Esophagus squamous epithelium (tissue), 5 donors: ENCODE measurements at regions not wholly inside any gene's neighbourhood (a gene's known extent, or its start where the extent isn't known, plus 50 kb on each side); places are given as distances from the start of the nearest gene placed in this dataset.

Experiments
- DNase-seq: peaks from one replicate; lab custom pipeline; 2025; lab: John Stamatoyannopoulos, UW
- H3K27ac ChIP-seq, 4 donors: fragments of 200-600 bp; sonication (generic); one replicate each; pipeline ENCODE4 v1.5.1; 2016 to 2019; ENCODE audit warnings: mild to moderate bottlenecking in 1 of 4
- H3K27me3 ChIP-seq, 4 donors: fragments of 200-600 bp; sonication (generic); 1 replicate in 3 of 4; 2 replicates in 1 of 4; pipeline versions ENCODE4 v1.5.1 to v1.6.0; 2017 to 2021; ENCODE audit warnings: antibody characterized with exemption in 1 of 4
- H3K36me3 ChIP-seq, 3 donors: fragments of 200-600 bp; sonication (generic); one replicate each; pipeline ENCODE4 v1.5.1; 2016 to 2019
- H3K4me1 ChIP-seq, 3 donors: fragments of 200-600 bp; sonication (generic); one replicate each; pipeline ENCODE4 v1.5.1; 2017 to 2019
- H3K4me3 ChIP-seq, 4 donors: fragments of 200-600 bp; sonication (generic); 1 replicate in 3 of 4; 2 replicates in 1 of 4; pipeline ENCODE4 v1.5.1; 2016 to 2019; ENCODE audit warnings: mild to moderate bottlenecking in 2 of 4, moderate library complexity in 1 of 4
- H3K9me3 ChIP-seq, 3 donors: fragments of 200-600 bp; sonication (generic); one replicate each; pipeline ENCODE4 v1.5.1; 2016 to 2019
- CTCF ChIP-seq, 6 experiments: fragments of 450-650 bp in 4 of 6; fragments of 200-600 bp in 2 of 6; sonication (generic) in 2 of 6; IDR thresholded peaks; one replicate each; pipeline ENCODE4 v1.5.1; 2016 to 2019; ENCODE audit warnings: antibody characterized with exemption in 6 of 6, mild to moderate bottlenecking in 4 of 6, moderate library complexity in 4 of 6
- POLR2A ChIP-seq, 4 donors: fragments of 450-650 bp; IDR thresholded peaks; one replicate each; pipeline ENCODE4 v1.6.1; 2017; ENCODE audit warnings: antibody characterized with exemption in 4 of 4, mild to moderate bottlenecking in 4 of 4, moderate library complexity in 3 of 4
- WGBS, 2 donors: methylation state at CpG; one replicate each; pipeline ENCODE4 v1.1.5; 2018; 5-methylcytosine and 5-hydroxymethylcytosine counted together
- intact Hi-C: fragments of 100-400 bp; cut with DNase I; formaldehyde crosslinking; loops from one replicate; pipeline ENCODE4 v1.15.0; 2022
- small RNA-seq, 4 donors: library from RNA; depleted of rRNA; stranded (forward); fragments of <200 nt; gene quantifications; one replicate each; pipeline ENCODE3, GENCODE V24; 2016
- donor health status: DM: yes; HTN: yes; CAD: no.

- Histone ChIP-seq H3K36me3 (no peaks in the 10 kb centered on the region), H3K4me1 (no peaks in the 10 kb centered on the region), H3K4me3 (no peak overlapping the region), H3K27me3 (no peaks in the 10 kb centered on the region), H3K9me3 (no peaks in the 10 kb centered on the region), H3K27ac (no peak overlapping the region)
- intact Hi-C loops: no loop called here
- DNase-seq: no peak
- WGBS, 2 donors: 31 to 42% methylated on average over 6 to 10 of the region's 11 CpGs
- TF ChIP-seq CTCF (IDR thresholded peaks at IDR 0.05) (no peak), POLR2A (IDR thresholded peaks at IDR 0.05) (no peak)
Observed at GRCh38 chr18:7514796-7515440, 52.2 kb upstream of the PTPRM start.

- TF ChIP-seq CTCF (IDR thresholded peaks at IDR 0.05): no peak
- TF ChIP-seq POLR2A (IDR thresholded peaks at IDR 0.05): no peak
- H3K27me3 ChIP-seq: peaks cover 0 to 3% (median 0%) of the 10 kb centered on the region in 4 donors
- H3K4me3 ChIP-seq: no peak overlapping the region
- intact Hi-C loops: no loop called here
- DNase-seq: no peak
- no peaks in the 10 kb centered on the region for H3K36me3 ChIP-seq
- no peaks in the 10 kb centered on the region for H3K4me1 ChIP-seq
- WGBS, 2 donors: 61 to 73% methylated on average over 9 of the region's 9 CpGs
- H3K9me3 ChIP-seq: no peaks in the 10 kb centered on the region
- H3K27ac ChIP-seq: no peak overlapping the region
Observed at GRCh38 chr18:7516266-7517117, 50.6 kb upstream of the PTPRM start.

Small RNA genes in the stretch of these regions (small RNA-seq; reads per million reads assigned to genes)
- gene RF00554: 0 reads per million in 4 donors
